Prostate gland (tissue), 2 donors: ENCODE measurements at regions not wholly inside any gene's neighbourhood (a gene's known extent, or its start where the extent isn't known, plus 50 kb on each side); places are given as distances from the start of the nearest gene placed in this dataset.

Source experiments
- DNase-seq: peaks from one replicate; pipeline ENCODE4 v3.0.0-alpha.2; 2019; ENCODE audit warnings: low spot score
- H3K27ac ChIP-seq, 2 donors: fragments of 200-600 bp; sonication (generic); 2 replicates each; pipeline ENCODE4 v1.5.1; 2017 to 2019
- H3K27me3 ChIP-seq: fragments of 200-600 bp; sonication (generic); replicated peaks from 2 replicates; pipeline ENCODE4 v1.5.1; 2019; ENCODE audit not compliant: insufficient read depth
- H3K36me3 ChIP-seq, 2 donors: fragments of 200-600 bp; sonication (generic); 1 replicate in 1 of 2; 2 replicates in 1 of 2; pipeline versions ENCODE4 v1.5.1 to v1.8.1; 2017 to 2019
- H3K4me1 ChIP-seq: fragments of 200-600 bp; sonication (generic); replicated peaks from 2 replicates; pipeline ENCODE4 v1.5.1; 2019
- H3K4me3 ChIP-seq, 2 donors: fragments of 200-600 bp; sonication (generic); 2 replicates each; pipeline ENCODE4 v1.5.1; 2017 to 2019
- H3K9me3 ChIP-seq: fragments of 200-600 bp; sonication (generic); 2 replicates; pipeline ENCODE4 v1.5.1; 2017
- CTCF ChIP-seq, 4 experiments: fragments of 200-600 bp in 2 of 4; fragments of 450-650 bp in 2 of 4; sonication (generic) in 2 of 4; IDR thresholded peaks; 1 replicate in 3 of 4; 2 replicates in 1 of 4; pipeline ENCODE4 v1.5.1; 2016 to 2019; ENCODE audit warnings: antibody characterized with exemption in 4 of 4, mild to moderate bottlenecking in 2 of 4, moderate library complexity in 2 of 4
- POLR2A ChIP-seq: fragments of 450-650 bp; IDR thresholded peaks from one replicate; pipeline ENCODE4 v1.6.1; 2016; ENCODE audit warnings: antibody characterized with exemption, mild to moderate bottlenecking
- POLR2AphosphoS5 ChIP-seq: sonication (generic); formaldehyde crosslinking; IDR thresholded peaks from one replicate; pipeline ENCODE4 v1.6.1; 2017; ENCODE audit warnings: antibody characterized with exemption
- WGBS: methylation state at CpG from one replicate; pipeline ENCODE4 v1.1.5; 2018; 5-methylcytosine and 5-hydroxymethylcytosine counted together
- intact Hi-C: fragments of 100-400 bp; cut with DNase I; formaldehyde crosslinking; loops from one replicate; pipeline ENCODE4 v1.14.2; 2022

GRCh38 chr11:28504555-28505110 lies 396.4 kb downstream of the METTL15 start:
- H3K27ac ChIP-seq, result no peak overlapping the region
- H3K4me1 ChIP-seq, result no peaks in the 10 kb centered on the region
- no peak overlapping the region for H3K4me3 ChIP-seq
- H3K36me3 ChIP-seq, result no peaks in the 10 kb centered on the region
- no peaks in the 10 kb centered on the region for H3K9me3 ChIP-seq
- no peaks in the 10 kb centered on the region for H3K27me3 ChIP-seq
- no peak for DNase-seq
- TF ChIP-seq CTCF (IDR thresholded peaks at IDR 0.05) (no peak), POLR2A (no peak), POLR2AphosphoS5 (no peak)
- WGBS, result 89% methylated on average over 6 of the region's 6 CpGs
- intact Hi-C loops, result no loop called here

DNA sequence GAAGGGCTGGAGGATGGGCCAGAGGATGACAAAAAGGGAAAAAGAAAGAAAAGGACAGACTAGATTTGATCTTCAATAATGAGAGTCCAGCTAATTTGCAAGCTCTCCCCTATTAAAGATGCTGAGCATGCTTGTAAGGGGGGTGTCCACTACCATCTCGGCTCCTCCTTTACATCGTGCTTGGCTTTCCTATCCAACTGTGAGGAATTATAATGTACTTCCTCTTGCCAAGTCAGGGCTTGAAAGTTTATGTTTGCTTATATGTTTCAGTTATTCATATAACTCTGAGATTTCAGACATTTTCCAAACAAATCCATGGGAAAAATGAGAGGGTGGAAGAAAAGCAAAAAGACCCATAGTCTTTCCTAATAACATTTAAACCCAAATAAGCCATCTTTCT lies 387.1 kb downstream of the METTL15 start:
- no peaks in the 10 kb centered on the region for H3K27me3 ChIP-seq
- no peak for DNase-seq
- no peaks in the 10 kb centered on the region for H3K4me1 ChIP-seq
- TF ChIP-seq POLR2AphosphoS5 (no peak), CTCF (IDR thresholded peaks at IDR 0.05) (no peak), POLR2A (no peak)
- intact Hi-C loops, result no loop called here
- WGBS, result 41% methylated on average over 2 of the region's 2 CpGs
- H3K27ac ChIP-seq, result no peak overlapping the region
- H3K9me3 ChIP-seq, result no peaks in the 10 kb centered on the region
- H3K36me3 ChIP-seq, result no peaks in the 10 kb centered on the region
- H3K4me3 ChIP-seq, result no peak overlapping the region

- no peaks in the 10 kb centered on the region for H3K36me3 ChIP-seq
- no peaks in the 10 kb centered on the region for H3K27me3 ChIP-seq
- no peaks in the 10 kb centered on the region for H3K4me1 ChIP-seq
- intact Hi-C loops, result no loop called here
- H3K4me3 ChIP-seq, result no peak overlapping the region
- TF ChIP-seq CTCF (IDR thresholded peaks at IDR 0.05) (no peak), POLR2AphosphoS5 (no peak), POLR2A (no peak)
- no peaks in the 10 kb centered on the region for H3K9me3 ChIP-seq
- WGBS, result 100% methylated on average over 1 of the region's 1 CpG
- DNase-seq, result no peak
- H3K27ac ChIP-seq, result no peak overlapping the region
These were observed 383.2 kb downstream of the METTL15 start for GRCh38 chr11:28491431-28491830.

- no peaks in the 10 kb centered on the region for H3K36me3 ChIP-seq
- intact Hi-C loops, result no loop called here
These were observed 382.7 kb downstream of the METTL15 start for GRCh38 chr11:28490773-28491382.

More at GRCh38 chr11:28490773-28491382, 382.7 kb downstream of the METTL15 start:
- DNase-seq, result no peak
- TF ChIP-seq POLR2A (no peak), CTCF (IDR thresholded peaks at IDR 0.05) (no peak), POLR2AphosphoS5 (no peak)
- Histone ChIP-seq H3K4me3 (no peak overlapping the region), H3K4me1 (no peaks in the 10 kb centered on the region), H3K27me3 (no peaks in the 10 kb centered on the region), H3K27ac (no peak overlapping the region), H3K9me3 (no peaks in the 10 kb centered on the region)
